ENCODE measurements at regions not wholly inside any gene's neighbourhood (a gene's known extent, or its start where the extent isn't known, plus 50 kb on each side); places are given as distances from the start of the nearest gene placed in this dataset.
"Not testable (repeated sequence)": the region's sequence is repeated elsewhere in the genome, so short reads cannot be mapped to it uniquely, and the experiment has no call there.

DNA sequence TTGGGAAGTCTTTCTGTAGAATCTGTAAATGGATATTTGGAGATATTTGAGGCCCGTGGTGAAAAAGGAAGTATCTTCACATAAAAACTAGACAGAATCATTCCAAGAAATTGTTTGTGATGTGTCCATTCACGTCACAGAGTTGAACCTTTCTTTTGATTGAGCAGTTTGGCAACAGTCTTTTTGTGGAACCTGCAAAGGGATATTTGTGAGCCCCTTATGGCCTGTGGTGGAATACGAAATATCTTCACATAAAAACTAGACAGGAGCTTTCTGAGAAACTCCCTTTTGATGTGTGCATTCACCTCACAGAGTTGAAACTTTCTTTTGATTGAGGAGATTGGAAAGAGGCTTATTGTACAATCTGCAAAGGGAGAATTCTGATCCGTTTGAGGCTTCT is 2980.4 kb downstream of the TUBA3C start:
- H3K4me3 Mint-ChIP-seq; ATAC-seq; H3K27me3 ChIP-seq (ENCODE audit: control insufficient read depth, insufficient read depth, low read length); H3K9me3 ChIP-seq (ENCODE audit: control insufficient read depth, insufficient read depth, low read length); intact Hi-C loops (cut with micrococcal nuclease); H3K4me1 Mint-ChIP-seq; H3K4me3 ChIP-seq (ENCODE audit: low read length); H3K27ac Mint-ChIP-seq; H3K27me3 Mint-ChIP-seq (ENCODE audit: low read depth in 2 of 2); H3K27ac ChIP-seq (ENCODE audit: low read length); DNase-seq; H3K4me1 ChIP-seq (ENCODE audit: control insufficient read depth, insufficient read depth, low read length); H3K36me3 Mint-ChIP-seq; H3K9me3 Mint-ChIP-seq; H3K36me3 ChIP-seq (ENCODE audit: control insufficient read depth, insufficient read depth, low read length): not testable (repeated sequence)
- WGBS (ENCODE audit: insufficient coverage) = 4% methylated on average over 1 of the region's 4 CpGs

DNA sequence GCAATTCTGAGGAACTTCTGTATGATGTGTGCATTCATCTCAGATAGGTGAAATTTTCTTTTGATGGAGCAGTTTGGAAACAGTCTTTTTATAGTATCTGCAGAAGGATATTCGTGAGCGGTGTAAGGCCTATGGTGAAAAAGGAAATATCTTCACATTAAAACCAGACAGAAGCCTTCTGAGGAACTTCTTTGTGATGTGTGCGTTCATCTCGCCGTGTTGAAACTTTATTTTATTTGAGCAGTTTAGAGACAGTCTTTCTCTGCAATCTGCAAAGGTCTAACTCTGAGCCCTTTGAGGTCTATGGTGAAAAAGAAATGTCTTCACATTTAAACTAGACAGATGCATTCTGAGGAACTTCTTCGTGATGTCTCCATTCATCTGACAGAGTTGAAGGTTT is 3021.0 kb downstream of the TUBA3C start:
- H3K27me3 ChIP-seq (ENCODE audit: control insufficient read depth, insufficient read depth, low read length); H3K4me1 Mint-ChIP-seq; H3K9me3 Mint-ChIP-seq; H3K27me3 Mint-ChIP-seq (ENCODE audit: low read depth in 2 of 2); H3K36me3 ChIP-seq (ENCODE audit: control insufficient read depth, insufficient read depth, low read length); ATAC-seq; intact Hi-C loops (cut with micrococcal nuclease); H3K27ac Mint-ChIP-seq; H3K27ac ChIP-seq (ENCODE audit: low read length); H3K4me3 ChIP-seq (ENCODE audit: low read length); H3K36me3 Mint-ChIP-seq; DNase-seq; H3K4me3 Mint-ChIP-seq; H3K9me3 ChIP-seq (ENCODE audit: control insufficient read depth, insufficient read depth, low read length); H3K4me1 ChIP-seq (ENCODE audit: control insufficient read depth, insufficient read depth, low read length): not testable (repeated sequence)
- 69% methylated on average over 5 of the region's 6 CpGs for WGBS (ENCODE audit: insufficient coverage)

DNA sequence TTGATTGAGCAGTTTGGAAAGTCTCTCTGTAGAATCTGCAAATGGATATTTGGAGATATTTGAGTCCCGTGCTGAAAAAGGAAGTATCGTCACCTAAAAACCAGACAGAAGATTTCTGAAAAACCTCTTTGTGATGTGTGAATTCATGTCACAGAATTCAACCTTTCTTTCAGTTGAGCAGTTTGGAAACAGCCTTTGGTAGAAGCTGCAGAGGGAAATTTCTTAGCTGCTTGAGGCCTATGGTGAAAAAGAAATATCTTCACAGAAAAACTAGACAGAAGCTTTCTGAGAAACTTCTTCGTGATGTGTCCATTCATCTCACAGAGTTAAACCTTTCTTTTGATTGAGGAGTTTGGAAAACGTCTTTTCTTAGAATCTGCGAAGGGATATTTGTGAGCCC is 3022.7 kb downstream of the TUBA3C start:
- whole genome bisulfite sequencing (ENCODE audit: insufficient coverage) = no CpG with 5 or more reads among the region's 5 CpGs
- H3K4me1 Mint-ChIP-seq; H3K4me1 ChIP-seq (ENCODE audit: control insufficient read depth, insufficient read depth, low read length); H3K9me3 Mint-ChIP-seq; H3K27me3 ChIP-seq (ENCODE audit: control insufficient read depth, insufficient read depth, low read length); H3K36me3 ChIP-seq (ENCODE audit: control insufficient read depth, insufficient read depth, low read length); H3K36me3 Mint-ChIP-seq; H3K27ac ChIP-seq (ENCODE audit: low read length); ATAC-seq; H3K4me3 Mint-ChIP-seq; H3K9me3 ChIP-seq (ENCODE audit: control insufficient read depth, insufficient read depth, low read length); DNase-seq; H3K27ac Mint-ChIP-seq; intact Hi-C loops (cut with micrococcal nuclease); H3K27me3 Mint-ChIP-seq (ENCODE audit: low read depth in 2 of 2); H3K4me3 ChIP-seq (ENCODE audit: low read length): not testable (repeated sequence)

DNA sequence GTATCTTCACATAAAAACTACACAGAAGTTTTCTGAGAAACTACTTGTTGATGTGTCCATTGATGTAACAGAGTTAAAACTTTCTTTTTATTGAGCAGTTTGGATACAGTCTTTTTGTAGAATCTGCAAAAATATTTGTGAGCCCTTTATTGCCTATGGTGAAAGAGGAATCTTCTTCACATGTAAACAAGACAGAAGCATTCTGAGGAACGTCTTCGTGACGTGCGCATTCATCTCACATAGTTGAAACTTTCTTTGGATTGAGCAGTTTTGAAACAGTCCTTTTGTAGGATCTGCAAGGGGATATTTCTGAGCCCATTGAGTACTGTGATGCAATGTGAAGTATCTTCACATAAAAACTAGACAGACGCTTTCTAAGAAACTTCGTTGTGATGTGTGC is 3023.6 kb downstream of the TUBA3C start:
- H3K27ac ChIP-seq (ENCODE audit: low read length); H3K27ac Mint-ChIP-seq; H3K9me3 ChIP-seq (ENCODE audit: control insufficient read depth, insufficient read depth, low read length); H3K9me3 Mint-ChIP-seq; H3K4me3 Mint-ChIP-seq; intact Hi-C loops (cut with micrococcal nuclease); H3K36me3 Mint-ChIP-seq; H3K27me3 ChIP-seq (ENCODE audit: control insufficient read depth, insufficient read depth, low read length); H3K4me1 Mint-ChIP-seq; H3K36me3 ChIP-seq (ENCODE audit: control insufficient read depth, insufficient read depth, low read length); H3K4me1 ChIP-seq (ENCODE audit: control insufficient read depth, insufficient read depth, low read length); DNase-seq; H3K4me3 ChIP-seq (ENCODE audit: low read length); H3K27me3 Mint-ChIP-seq (ENCODE audit: low read depth in 2 of 2); ATAC-seq: not testable (repeated sequence)
- WGBS (ENCODE audit: insufficient coverage) = no CpG with 5 or more reads among the region's 6 CpGs

DNA sequence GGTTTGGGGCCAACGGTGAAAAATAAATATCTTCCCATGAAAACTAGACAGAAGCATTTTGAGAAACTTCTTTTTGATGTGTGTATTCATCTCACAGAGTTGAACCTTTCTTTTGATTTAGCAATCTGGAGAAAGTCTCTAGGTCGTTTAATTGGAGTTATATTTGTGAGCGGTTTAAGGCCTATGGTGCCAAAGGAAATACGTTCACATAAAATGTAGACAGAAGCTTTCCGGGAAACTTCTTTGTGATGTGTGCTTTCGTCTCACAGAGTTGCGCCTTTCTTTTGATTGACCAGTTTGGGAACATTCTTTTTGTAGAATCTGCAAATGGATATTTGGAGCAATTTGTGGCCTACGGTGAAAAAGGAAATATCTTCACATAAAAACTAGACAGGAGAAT is 3028.8 kb downstream of the TUBA3C start:
- H3K4me3 Mint-ChIP-seq; H3K4me1 ChIP-seq (ENCODE audit: control insufficient read depth, insufficient read depth, low read length); H3K27me3 Mint-ChIP-seq (ENCODE audit: low read depth in 2 of 2); H3K27me3 ChIP-seq (ENCODE audit: control insufficient read depth, insufficient read depth, low read length); H3K36me3 Mint-ChIP-seq; H3K27ac ChIP-seq (ENCODE audit: low read length); H3K4me3 ChIP-seq (ENCODE audit: low read length); H3K27ac Mint-ChIP-seq; H3K9me3 ChIP-seq (ENCODE audit: control insufficient read depth, insufficient read depth, low read length); ATAC-seq; H3K4me1 Mint-ChIP-seq; DNase-seq; H3K9me3 Mint-ChIP-seq; intact Hi-C loops (cut with micrococcal nuclease); H3K36me3 ChIP-seq (ENCODE audit: control insufficient read depth, insufficient read depth, low read length): not testable (repeated sequence)
- 86% methylated on average over 4 of the region's 8 CpGs for WGBS (ENCODE audit: insufficient coverage)

DNA sequence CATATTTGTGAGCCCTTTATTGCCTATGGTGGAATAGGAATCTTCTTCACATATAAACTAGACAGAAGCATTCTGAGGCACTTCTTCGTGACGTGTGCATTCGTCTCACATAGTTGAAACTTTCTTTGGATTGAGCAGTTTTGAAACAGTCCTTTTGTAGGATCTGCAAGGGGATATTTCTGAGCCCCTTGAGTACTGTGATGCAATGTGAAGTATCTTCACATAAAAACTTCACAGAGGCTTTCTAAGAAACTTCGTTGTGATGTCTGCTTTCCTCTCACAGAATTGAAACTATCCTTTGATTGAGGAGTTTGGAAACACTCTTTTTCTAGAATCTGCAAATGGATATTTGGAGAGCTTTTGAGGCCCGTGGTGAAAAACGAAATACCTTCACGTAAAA is 3030.3 kb downstream of the TUBA3C start:
- intact Hi-C loops (cut with micrococcal nuclease); H3K9me3 Mint-ChIP-seq: not testable (repeated sequence)
- WGBS (ENCODE audit: insufficient coverage) = no CpG with 5 or more reads among the region's 7 CpGs

DNA sequence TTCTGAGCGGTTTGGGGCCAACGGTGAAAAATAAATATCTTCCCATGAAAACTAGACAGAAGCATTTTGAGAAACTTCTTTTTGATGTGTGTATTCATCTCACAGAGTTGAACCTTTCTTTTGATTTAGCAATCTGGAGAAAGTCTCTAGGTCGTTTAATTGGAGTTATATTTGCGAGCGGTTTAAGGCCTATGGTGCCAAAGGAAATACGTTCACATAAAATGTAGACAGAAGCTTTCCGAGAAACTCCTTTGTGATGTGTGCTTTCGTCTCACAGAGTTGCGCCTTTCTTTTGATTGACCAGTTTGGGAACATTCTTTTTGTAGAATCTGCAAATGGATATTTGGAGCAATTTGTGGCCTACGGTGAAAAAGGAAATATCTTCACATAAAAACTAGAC is 3032.2 kb downstream of the TUBA3C start:
- H3K36me3 Mint-ChIP-seq; H3K9me3 ChIP-seq (ENCODE audit: control insufficient read depth, insufficient read depth, low read length); H3K4me3 ChIP-seq (ENCODE audit: low read length); H3K9me3 Mint-ChIP-seq; H3K36me3 ChIP-seq (ENCODE audit: control insufficient read depth, insufficient read depth, low read length); H3K27me3 ChIP-seq (ENCODE audit: control insufficient read depth, insufficient read depth, low read length); H3K4me1 Mint-ChIP-seq; H3K4me1 ChIP-seq (ENCODE audit: control insufficient read depth, insufficient read depth, low read length); H3K27me3 Mint-ChIP-seq (ENCODE audit: low read depth in 2 of 2); H3K4me3 Mint-ChIP-seq; ATAC-seq; intact Hi-C loops (cut with micrococcal nuclease); H3K27ac ChIP-seq (ENCODE audit: low read length); DNase-seq; H3K27ac Mint-ChIP-seq: not testable (repeated sequence)
- no CpG with 5 or more reads among the region's 10 CpGs for WGBS (ENCODE audit: insufficient coverage)

More for the DNA sequence above, 3030.3 kb downstream of the TUBA3C start:
- H3K4me1 Mint-ChIP-seq; H3K9me3 ChIP-seq (ENCODE audit: control insufficient read depth, insufficient read depth, low read length); H3K4me3 Mint-ChIP-seq; H3K27ac Mint-ChIP-seq; H3K4me3 ChIP-seq (ENCODE audit: low read length); ATAC-seq; H3K27me3 Mint-ChIP-seq (ENCODE audit: low read depth in 2 of 2); H3K27me3 ChIP-seq (ENCODE audit: control insufficient read depth, insufficient read depth, low read length); H3K4me1 ChIP-seq (ENCODE audit: control insufficient read depth, insufficient read depth, low read length); H3K27ac ChIP-seq (ENCODE audit: low read length); DNase-seq; H3K36me3 Mint-ChIP-seq; H3K36me3 ChIP-seq (ENCODE audit: control insufficient read depth, insufficient read depth, low read length): not testable (repeated sequence)

DNA sequence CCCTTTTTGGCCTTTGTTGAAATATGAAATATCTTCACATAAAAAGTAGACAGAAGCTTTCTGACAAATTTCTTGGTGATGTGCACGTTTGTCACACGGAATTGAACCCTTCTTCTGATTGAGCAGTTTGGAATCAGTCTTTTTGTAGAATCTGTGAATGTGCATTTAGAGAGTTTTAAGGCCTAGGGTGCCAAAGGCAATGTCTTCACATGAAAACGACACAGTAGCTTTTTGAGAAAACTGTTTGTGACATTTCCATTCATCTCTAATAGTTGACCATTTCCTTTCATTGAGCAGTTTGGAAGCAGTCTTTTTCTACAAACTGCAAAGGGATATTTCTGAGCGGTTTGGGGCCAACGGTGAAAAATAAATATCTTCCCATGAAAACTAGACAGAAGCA is 3036.0 kb downstream of the TUBA3C start:
- WGBS (ENCODE audit: insufficient coverage) = 28% methylated on average over 1 of the region's 5 CpGs
- H3K4me3 ChIP-seq (ENCODE audit: low read length); H3K4me1 Mint-ChIP-seq; H3K27me3 Mint-ChIP-seq (ENCODE audit: low read depth in 2 of 2); H3K27ac ChIP-seq (ENCODE audit: low read length); H3K36me3 ChIP-seq (ENCODE audit: control insufficient read depth, insufficient read depth, low read length); H3K4me3 Mint-ChIP-seq; H3K27me3 ChIP-seq (ENCODE audit: control insufficient read depth, insufficient read depth, low read length); ATAC-seq; H3K27ac Mint-ChIP-seq; H3K9me3 Mint-ChIP-seq; H3K9me3 ChIP-seq (ENCODE audit: control insufficient read depth, insufficient read depth, low read length); H3K4me1 ChIP-seq (ENCODE audit: control insufficient read depth, insufficient read depth, low read length); DNase-seq; H3K36me3 Mint-ChIP-seq; intact Hi-C loops (cut with micrococcal nuclease): not testable (repeated sequence)

All from natural killer cell (primary cell).